ENCODE measurements at regions not wholly inside any gene's neighbourhood (a gene's known extent, or its start where the extent isn't known, plus 50 kb on each side); places are given as distances from the start of the nearest gene placed in this dataset.

- DNase-seq: peak; percentile 86
These were observed 67.3 kb upstream of the VRK1 start for GRCh38 chr14:96729889-96730288.

GRCh38 chr14:96730386-96730785 lies 66.8 kb upstream of the VRK1 start:
- DNase-seq: no peak

- no peak for DNase-seq
These were observed 63.0 kb upstream of the VRK1 start for GRCh38 chr14:96734076-96734622.

DNA sequence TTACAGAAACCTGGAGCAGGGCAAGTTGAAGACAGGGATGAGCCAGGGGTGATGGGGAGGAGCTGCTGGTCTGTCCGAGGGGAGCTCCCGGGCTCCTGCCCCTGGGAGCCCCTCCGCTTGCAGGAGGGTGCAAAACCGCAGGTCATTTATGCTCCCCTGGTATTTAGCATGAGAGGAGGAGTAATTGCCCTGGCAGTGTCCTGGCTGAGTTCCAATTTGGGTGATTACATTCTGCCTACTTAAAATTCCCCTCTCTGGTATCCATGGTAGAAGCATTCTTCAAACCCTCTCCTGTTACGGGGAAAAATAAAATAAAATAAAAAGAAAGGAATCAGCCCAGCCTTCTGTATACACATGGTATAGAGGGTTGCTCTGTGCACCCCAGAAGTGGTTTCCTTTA lies 61.7 kb upstream of the VRK1 start:
- DNase-seq: peak; percentile 18

DNA sequence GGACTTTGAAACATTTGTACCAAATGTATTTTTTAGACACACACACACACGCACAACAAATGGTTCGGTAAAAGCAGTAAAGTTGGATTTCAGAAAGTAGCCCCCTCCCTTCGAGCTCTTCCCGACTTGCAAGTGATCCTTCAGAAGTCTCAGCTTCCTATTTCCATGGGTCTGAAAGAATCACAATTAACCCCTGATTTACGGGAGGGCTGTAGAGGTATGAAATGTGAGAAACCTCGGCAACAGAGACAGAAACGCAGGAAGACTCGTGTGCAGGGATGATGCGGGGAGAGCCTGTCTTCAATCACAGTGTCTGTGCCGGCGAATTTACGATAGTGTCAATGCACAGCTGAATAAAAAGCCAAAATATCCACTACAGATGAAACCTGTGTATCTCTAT lies 60.7 kb upstream of the VRK1 start:
- DNase-seq: no peak

- no peak for DNase-seq
These were observed 59.3 kb upstream of the VRK1 start for GRCh38 chr14:96737881-96738280.

DNA sequence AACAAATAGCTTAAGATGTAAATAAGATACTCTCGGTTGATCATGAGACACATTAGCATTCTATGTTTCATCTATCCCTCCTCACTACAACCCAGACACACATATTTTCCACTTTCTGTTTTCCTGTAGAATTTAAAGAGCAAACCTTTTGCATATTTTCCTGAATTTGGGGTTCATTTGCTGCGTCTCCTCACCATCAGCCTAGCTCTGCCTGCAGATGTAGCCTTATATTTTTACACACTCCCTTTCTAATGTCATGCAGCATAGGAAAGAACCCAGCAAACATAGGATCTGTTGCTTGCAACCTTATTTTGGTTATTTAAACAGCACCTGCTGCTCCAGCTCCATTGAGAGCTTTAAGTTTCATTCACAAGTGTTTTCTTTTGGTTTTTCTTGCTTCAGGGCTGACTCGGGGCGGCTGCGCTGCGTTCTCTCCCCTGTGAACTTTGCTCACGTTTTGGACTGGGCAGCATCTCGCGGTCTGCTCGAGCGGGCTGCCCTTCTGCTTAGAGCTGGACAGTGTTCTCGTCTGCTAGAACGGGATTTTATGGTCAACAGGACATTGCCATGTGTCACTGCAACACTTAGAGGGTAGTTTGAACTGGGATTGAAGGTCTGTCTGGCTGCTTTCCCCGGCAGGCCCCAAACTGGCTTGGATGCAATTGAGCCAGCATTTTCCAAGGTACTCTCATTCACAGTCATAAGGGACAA lies 57.8 kb upstream of the VRK1 start:
- no peak for DNase-seq

DNA sequence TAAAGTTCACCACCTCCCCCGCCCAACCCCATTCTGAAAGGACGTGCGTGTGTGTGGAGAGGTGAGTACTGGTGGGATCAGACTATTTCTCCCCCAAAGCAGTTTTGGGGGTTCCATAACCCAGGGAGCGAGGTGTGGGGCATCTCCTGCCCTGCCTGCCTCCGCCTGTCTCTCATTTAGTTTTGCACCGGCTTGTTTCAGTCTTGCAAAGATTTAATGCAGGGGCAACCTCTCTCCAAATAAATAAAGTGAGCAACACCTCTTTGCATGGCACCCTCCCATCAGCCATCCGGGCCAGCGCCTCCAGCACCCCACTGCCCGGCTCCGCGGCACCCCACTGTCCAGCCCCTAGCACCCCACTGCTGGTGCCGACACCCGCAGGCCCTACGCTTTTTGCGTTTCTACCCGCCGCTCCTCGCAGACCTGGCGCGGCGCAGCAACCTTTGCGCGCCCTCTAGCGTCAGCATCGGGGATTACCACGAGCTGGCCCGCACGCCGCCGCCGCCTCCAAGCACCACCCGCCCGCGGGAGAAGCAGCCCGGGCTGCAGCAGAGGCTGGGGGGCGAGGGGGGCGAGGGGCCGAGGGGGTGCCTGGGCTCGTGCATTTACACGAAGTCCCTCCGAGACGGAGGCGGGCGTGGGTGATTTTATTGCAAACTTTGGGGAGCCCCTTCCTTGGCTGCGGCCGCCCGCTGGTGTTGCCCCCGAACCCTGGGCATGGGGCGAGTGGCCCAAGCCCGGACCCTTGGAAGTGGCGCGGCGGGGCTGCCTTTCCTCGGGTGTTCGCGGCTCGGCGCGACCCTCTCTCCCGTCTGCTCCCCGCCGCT lies 55.8 kb upstream of the VRK1 start:
- DNase-seq: no peak

- no peak for DNase-seq
These were observed 52.9 kb upstream of the VRK1 start for GRCh38 chr14:96744262-96744661.

GRCh38 chr14:96745500-96746051 lies 51.6 kb upstream of the VRK1 start:
- no peak for DNase-seq

DNA sequence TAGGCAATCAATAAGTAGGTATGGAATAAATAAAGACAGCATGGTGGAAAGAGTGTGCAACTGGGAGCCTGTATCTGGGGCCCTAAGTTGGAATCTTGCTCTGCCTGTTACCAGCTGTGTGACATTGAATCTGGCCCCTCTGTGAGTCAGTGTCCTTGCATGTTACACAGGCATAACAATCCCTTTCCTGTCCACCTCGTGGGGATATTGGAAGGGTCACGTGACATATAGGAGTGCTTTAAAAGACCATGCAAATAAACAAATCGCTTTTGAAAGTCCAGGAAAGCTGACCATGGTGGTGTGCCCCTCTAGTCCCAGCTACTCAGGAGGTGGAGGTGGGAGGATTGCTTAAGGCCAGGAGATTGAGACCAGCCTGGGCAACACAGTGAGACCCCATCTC lies 51.1 kb upstream of the VRK1 start:
- no peak for DNase-seq

DNA sequence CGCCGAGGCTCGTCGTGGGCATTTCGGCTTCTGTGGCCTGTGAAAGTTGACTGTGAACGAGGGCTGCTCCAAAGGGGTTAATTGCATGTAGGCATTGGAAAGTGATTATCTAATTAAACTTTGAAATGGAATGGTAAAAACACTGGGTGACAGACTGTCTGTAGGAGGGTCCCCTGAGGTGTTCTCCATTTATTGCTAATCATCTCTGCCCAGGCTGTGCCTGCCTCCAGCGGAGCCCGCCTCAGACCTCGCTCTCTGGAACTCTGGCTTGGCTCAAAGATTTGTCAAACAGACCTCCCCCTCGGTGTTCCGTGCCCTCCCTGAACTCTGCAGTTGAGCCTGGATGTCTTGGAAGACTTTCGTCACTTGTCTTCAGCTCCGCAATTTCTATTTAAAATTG lies 50.2 kb upstream of the VRK1 start:
- DNase-seq: no peak
